HG02852 (cell line): ENCODE measurements at regions not wholly inside any gene's neighbourhood (a gene's known extent, or its start where the extent isn't known, plus 50 kb on each side); places are given as distances from the start of the nearest gene placed in this dataset.
A peak's percentile ranks its signal among the peaks of the same experiment; 100 is the strongest.
"Not testable (repeated sequence)": the region's sequence is repeated elsewhere in the genome, so short reads cannot be mapped to it uniquely, and the experiment has no call there.

Source experiments
- ATAC-seq: cut with Tn5 transposase; IDR thresholded peaks from one replicate; pipeline ENCODE4 v1.9.1; 2021; ENCODE audit warnings: mild to moderate bottlenecking, moderate library complexity; ENCODE audit not compliant: unreplicated experiment

GRCh38 chr2:75844651-75845050 is 133.9 kb upstream of the GCFC2 start:
- peak; percentile 85 for ATAC-seq

DNA sequence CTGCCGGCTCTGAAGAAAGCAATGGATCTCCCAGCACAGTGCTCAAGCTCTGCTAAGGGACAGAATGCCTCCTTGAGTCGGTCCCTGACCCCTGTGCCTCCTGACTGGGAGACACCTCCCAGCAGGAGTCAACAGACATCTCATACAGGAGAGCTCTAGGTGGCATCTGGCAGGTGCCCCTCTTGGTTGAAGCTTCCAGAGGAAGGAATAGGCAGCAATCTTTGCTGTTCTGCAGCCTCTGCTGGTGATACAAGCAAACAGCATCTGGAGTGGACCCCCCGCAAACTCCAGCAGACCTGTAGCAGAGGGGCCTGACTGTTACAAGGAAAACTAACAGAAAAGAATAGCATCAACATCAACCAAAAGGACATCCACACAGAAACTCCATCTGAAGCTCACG is 123.9 kb upstream of the GCFC2 start:
- ATAC-seq, result not testable (repeated sequence)

DNA sequence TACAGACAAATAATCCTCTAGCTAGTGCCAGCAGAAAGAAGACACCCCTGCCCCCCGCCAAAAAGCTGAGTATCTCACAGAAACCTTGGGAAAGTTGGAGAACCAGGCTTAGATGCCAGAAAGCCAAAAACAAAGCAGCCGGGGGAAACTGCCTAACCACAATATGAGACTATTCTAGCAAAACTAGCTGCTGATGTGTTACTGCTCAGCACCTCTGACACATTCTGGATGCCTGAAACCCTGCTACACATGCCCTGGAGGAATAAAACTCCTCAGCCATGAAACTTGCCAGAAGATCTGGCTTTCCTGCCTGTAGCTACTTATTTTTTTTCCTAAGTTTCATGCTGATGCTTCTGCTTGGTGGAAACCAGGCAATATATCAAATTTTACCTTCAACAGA is 122.7 kb upstream of the GCFC2 start:
- ATAC-seq, result no peak

GRCh38 chr2:75828826-75829225 is 118.1 kb upstream of the GCFC2 start:
- no peak for ATAC-seq

DNA sequence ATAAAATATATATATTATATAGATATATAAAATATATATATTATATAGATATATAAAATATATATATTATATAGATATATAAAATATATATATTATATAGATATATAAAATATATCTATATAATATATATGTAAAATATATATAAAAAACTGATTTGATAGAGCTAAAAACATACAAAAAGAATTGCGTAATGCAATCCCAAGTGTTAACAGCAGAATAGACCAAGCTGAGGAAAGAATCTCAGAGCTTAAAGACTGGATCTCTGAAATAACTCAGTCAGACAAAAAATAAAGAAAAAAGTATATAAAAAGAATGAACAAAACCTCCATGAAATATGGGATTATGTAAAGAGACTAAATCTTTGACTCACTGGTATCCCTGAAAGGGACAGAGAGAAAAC is 112.8 kb upstream of the GCFC2 start:
- ATAC-seq, result not testable (repeated sequence)

DNA sequence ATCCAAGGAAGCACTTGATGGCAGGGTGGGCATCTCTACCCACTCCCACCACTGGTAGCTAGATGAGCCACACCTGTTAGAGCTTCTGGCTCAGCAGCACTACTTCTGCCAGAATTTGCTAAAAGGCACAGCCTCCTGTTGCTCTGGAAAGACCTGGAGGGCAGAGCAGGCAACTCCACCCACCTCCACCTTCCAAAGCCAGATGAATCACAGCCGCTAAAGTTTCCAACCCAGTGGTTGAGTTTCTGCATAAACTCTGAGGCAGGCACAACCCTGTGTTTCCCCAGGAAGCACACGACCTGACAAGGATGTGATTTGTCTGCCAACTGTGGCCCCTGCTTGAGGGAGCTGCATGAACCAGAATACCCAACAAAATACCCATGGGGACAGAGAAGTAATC is 111.6 kb upstream of the GCFC2 start:
- no peak for ATAC-seq

- ATAC-seq, result peak; percentile 85
Measured at GRCh38 chr2:75820693-75821092, 110.0 kb upstream of the GCFC2 start.

DNA sequence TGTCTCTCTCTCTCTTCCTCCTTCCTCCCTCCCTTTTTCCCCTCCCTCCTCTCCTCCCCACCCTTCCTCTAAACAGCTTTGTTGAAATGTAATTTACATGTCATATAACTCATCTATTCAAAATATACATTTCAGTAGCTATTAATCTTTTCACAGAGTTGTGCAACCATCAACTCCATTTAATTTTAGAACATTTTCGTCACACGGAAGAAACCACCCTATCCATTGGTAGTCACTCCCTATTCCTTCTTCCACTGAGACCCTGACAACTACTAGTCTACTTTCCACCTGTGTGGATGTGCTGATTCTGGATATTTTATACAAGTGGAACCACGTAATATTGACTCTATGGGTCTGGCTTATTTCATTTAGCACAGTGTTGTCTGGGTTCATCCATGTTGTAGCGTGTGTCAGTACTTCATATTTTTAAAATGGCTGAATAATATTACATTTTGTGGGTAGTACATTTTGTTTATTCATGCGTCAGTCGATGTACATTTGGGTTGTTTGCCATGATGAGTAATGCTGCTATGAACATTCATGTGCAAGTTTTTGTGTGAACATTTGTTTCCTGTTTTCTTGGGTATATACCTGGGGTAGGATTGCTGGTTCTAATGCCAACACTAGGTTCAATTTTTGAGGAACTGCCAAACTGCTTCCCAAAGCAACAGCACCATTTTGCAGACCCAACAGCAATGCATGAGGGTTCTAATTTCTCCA is 100.1 kb upstream of the GCFC2 start:
- no peak for ATAC-seq

DNA sequence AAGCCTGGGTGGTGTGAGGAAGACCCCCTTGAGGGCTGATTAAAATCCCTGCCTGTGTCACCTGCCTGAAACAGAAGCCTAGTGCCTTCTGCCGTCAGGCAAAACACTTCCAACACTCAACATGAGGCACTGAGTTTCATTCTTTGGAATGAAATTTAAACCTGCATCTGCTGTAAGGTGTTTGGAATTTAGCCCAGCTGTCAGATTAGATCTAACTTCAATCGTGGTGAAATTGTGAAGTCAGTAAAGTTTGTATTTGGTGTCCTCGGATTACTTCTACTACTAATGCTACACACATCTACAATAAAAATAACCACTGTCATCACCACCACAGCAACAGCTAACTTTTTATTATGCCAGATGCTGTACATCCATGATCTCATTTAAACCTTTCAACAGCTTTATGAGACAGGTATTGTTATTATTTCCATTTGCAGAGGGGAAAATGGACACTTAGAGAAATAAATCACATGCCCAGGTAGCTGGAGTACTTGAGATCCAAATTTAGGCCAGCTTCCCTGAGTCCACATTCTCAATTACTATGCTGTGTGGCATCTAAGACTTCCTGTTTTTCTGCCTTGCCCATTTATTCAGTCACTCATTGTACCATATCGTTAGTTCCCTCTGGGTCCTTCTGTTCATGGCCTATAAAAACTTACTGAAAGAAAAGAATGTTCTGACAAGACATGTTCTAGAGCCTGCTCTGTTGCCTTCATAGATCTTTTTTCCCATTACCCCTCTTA is 98.2 kb upstream of the GCFC2 start:
- ATAC-seq, result no peak

DNA sequence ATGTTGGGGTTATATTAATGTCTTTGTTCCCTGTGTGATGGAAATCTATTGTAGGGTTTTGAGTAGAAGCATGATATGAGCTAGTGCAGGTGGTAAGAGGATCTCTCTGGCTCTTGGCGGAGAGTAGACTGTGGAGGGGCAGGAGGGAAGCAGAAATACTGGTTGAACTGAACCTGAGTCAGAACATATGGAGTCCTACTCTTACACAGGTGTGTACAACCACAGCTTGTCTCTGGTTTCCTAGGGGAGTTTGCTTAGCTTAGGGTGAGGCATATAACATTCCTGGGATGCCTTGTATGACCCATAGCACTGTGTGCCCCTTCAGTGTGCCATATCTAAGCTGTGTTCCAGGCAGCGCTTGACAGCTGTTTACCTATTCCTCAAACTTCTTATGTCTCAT is 97.3 kb upstream of the GCFC2 start:
- no peak for ATAC-seq

- peak; percentile 35 for ATAC-seq
Measured at GRCh38 chr2:75801234-75801982, 90.7 kb upstream of the GCFC2 start.

DNA sequence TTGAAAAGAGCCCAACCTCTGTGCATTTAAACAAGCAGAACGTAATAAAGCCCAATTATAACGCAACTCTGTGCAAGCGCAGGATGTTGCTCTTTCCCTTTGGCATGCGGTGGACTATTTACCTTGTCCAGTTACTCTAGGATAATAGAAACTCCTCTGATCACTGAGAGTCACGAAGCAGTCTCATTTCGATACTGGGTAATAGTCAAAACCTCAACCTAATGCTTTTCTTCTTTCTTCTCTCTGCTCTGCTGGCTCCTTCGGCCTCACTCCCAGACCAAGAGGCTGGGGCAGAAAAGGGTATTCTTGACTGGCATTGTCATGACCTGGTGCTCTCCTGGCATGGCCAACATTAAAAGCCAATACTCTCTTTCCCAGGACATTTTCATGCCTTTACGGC is 89.7 kb upstream of the GCFC2 start:
- ATAC-seq, result peak; percentile 81

DNA sequence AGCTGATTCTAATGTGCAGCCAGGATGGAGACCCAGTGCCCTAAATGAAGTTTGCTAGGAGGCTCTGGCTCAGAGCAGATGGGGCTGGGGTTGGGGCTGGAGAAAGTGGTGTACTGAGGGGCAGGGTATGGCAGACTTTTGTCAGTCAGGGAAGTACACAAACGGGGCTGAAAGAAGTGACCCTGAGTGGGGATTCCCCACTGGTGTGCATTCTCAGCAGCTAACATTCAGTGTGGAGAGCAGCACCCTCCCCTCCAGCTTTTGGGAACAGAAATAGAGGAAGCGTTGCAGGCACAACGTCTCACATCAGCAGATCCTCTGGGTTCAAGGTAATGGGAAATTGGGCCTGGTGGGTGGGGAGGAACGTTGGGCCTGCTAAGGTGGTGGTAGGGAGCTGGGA is 89.1 kb upstream of the GCFC2 start:
- ATAC-seq, result peak; percentile 52

GRCh38 chr2:75798569-75798968 is 87.9 kb upstream of the GCFC2 start:
- ATAC-seq, result no peak

GRCh38 chr2:75792996-75793395 is 82.3 kb upstream of the GCFC2 start:
- no peak for ATAC-seq

DNA sequence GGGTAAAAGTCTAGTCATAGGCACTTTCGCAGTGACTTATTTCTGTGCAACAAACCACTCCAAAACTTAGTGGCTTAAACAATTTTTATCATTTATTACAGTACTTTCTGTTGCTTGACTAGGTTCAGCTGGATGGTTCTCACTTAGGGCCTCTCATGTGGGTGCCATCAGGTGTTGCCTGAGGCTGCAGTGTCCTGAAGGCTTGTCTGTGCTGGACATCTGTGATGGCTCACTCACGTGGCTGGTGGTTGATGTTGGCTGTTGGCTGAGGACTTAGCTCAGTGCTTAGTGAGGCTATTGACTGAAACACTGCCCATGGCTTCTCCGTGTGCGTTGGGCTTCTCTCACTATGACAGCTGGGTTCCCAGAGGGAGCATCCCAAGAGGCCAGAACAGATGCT is 81.4 kb upstream of the GCFC2 start:
- ATAC-seq, result no peak

GRCh38 chr2:75790814-75791467 is 80.2 kb upstream of the GCFC2 start:
- peak; percentile 34 for ATAC-seq

GRCh38 chr2:75790121-75790813 is 79.6 kb upstream of the GCFC2 start:
- peak; percentile 5 for ATAC-seq

- no peak for ATAC-seq
Measured at GRCh38 chr2:75788902-75789301, 78.2 kb upstream of the GCFC2 start.

- no peak for ATAC-seq
Measured at GRCh38 chr2:75788154-75788553, 77.4 kb upstream of the GCFC2 start.
